Tibial nerve (tissue), 4 donors: ENCODE measurements at regions not wholly inside any gene's neighbourhood (a gene's known extent, or its start where the extent isn't known, plus 50 kb on each side); places are given as distances from the start of the nearest gene placed in this dataset.

ENCODE experiments used
- DNase-seq, 2 donors: peaks; one replicate each; pipeline ENCODE4 v3.0.0-alpha.2; 2019; ENCODE audit warnings: low spot score in 2 of 2
- H3K27ac ChIP-seq, 4 donors: fragments of 200-600 bp; sonication (generic) in 3 of 4; one replicate each; pipeline ENCODE4 v1.5.1; 2017 to 2019; ENCODE audit warnings: mild to moderate bottlenecking in 1 of 4
- H3K27me3 ChIP-seq, 2 donors: fragments of 200-600 bp; sonication (generic) in 1 of 2; one replicate each; pipeline versions ENCODE4 v1.5.1 to v1.6.0; 2017 to 2019
- H3K36me3 ChIP-seq, 3 donors: fragments of 200-600 bp; sonication (generic); one replicate each; pipeline ENCODE4 v1.5.1; 2018 to 2019
- H3K4me1 ChIP-seq, 4 donors: fragments of 200-600 bp; sonication (generic) in 3 of 4; one replicate each; pipeline ENCODE4 v1.5.1; 2017 to 2019
- H3K4me3 ChIP-seq, 4 donors: fragments of 200-600 bp; sonication (generic) in 3 of 4; one replicate each; pipeline ENCODE4 v1.5.1; 2017 to 2019; ENCODE audit warnings: mild to moderate bottlenecking in 1 of 4, moderate library complexity in 1 of 4
- H3K9me3 ChIP-seq, 4 donors: fragments of 200-600 bp; sonication (generic) in 3 of 4; one replicate each; pipeline ENCODE4 v1.5.1; 2017 to 2019
- EP300 ChIP-seq, 2 donors: sonication (generic); formaldehyde crosslinking; IDR thresholded peaks; one replicate each; pipeline ENCODE4 v1.6.1; 2017; ENCODE audit warnings: antibody characterized with exemption in 2 of 2, mild to moderate bottlenecking in 1 of 2
- POLR2A ChIP-seq, 2 donors: fragments of 450-650 bp; IDR thresholded peaks; one replicate each; pipeline ENCODE4 v1.6.1; 2017; ENCODE audit warnings: antibody characterized with exemption in 2 of 2, mild to moderate bottlenecking in 2 of 2, moderate library complexity in 2 of 2
- WGBS, 2 donors: methylation state at CpG; one replicate each; pipeline ENCODE4 v1.1.5; 2018; 5-methylcytosine and 5-hydroxymethylcytosine counted together
- TF ChIP-seq, protein P1 (sequence below), 5 experiments: fragments of 200-600 bp in 3 of 5; fragments of 450-650 bp in 2 of 5; sonication (generic) in 3 of 5; IDR thresholded peaks; one replicate each; pipeline ENCODE4 v1.5.1; 2016 to 2019; ENCODE audit warnings: antibody characterized with exemption in 5 of 5, mild to moderate bottlenecking in 3 of 5, moderate library complexity in 2 of 5

DNA sequence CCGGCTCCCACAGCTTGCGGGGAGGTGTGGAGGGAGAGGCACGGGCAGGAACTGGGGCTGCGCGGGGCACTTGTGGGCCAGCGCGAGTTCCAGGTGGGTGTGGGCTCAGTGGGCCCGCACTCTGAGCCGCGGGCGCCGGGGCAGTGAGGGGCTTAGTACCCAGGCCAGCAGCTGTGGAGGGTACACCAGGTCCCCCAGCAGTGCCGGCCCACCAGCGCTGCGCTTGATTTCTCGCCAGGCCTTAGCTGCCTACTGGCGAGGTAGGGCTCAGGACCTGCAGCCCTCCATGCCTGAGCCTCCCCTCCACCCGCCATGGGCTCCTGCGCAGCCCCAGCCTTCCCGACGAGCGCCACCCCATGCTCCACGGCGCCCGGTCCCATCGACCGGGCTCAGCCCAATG, 337.9 kb upstream of the ACVR2A start:
- DNase-seq: no peak
- no peak overlapping the region for H3K27ac ChIP-seq
- TF ChIP-seq, protein P1, sequence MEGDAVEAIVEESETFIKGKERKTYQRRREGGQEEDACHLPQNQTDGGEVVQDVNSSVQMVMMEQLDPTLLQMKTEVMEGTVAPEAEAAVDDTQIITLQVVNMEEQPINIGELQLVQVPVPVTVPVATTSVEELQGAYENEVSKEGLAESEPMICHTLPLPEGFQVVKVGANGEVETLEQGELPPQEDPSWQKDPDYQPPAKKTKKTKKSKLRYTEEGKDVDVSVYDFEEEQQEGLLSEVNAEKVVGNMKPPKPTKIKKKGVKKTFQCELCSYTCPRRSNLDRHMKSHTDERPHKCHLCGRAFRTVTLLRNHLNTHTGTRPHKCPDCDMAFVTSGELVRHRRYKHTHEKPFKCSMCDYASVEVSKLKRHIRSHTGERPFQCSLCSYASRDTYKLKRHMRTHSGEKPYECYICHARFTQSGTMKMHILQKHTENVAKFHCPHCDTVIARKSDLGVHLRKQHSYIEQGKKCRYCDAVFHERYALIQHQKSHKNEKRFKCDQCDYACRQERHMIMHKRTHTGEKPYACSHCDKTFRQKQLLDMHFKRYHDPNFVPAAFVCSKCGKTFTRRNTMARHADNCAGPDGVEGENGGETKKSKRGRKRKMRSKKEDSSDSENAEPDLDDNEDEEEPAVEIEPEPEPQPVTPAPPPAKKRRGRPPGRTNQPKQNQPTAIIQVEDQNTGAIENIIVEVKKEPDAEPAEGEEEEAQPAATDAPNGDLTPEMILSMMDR (IDR thresholded peaks at IDR 0.05): no peak
- TF ChIP-seq EP300 (IDR thresholded peaks at IDR 0.05) (no peak), POLR2A (IDR thresholded peaks at IDR 0.05) (no peak)
- peaks cover 0 to 9% (median 0%) of the 10 kb centered on the region in 4 donors for H3K4me1 ChIP-seq
- WGBS, 2 donors: 95 to 96% methylated on average over 11 to 27 of the region's 27 CpGs
- no peak overlapping the region for H3K4me3 ChIP-seq
- H3K9me3 ChIP-seq: no peaks in the 10 kb centered on the region
- no peaks in the 10 kb centered on the region for H3K36me3 ChIP-seq
- H3K27me3 ChIP-seq: no peaks in the 10 kb centered on the region

- 77 to 85% methylated on average over 3 of the region's 3 CpGs for WGBS, 2 donors
- H3K36me3 ChIP-seq: no peaks in the 10 kb centered on the region
- no peaks in the 10 kb centered on the region for H3K9me3 ChIP-seq
- H3K4me3 ChIP-seq: no peak overlapping the region
- DNase-seq: no peak
- H3K27ac ChIP-seq: no peak overlapping the region
- no peaks in the 10 kb centered on the region for H3K27me3 ChIP-seq
- TF ChIP-seq POLR2A (IDR thresholded peaks at IDR 0.05): no peak
- no peak for TF ChIP-seq EP300 (IDR thresholded peaks at IDR 0.05)
- TF ChIP-seq, protein P1 (IDR thresholded peaks at IDR 0.05): no peak
- H3K4me1 ChIP-seq: peaks cover 0 to 5% (median 0%) of the 10 kb centered on the region in 4 donors
Measured at GRCh38 chr2:147502711-147503290, 342.0 kb upstream of the ACVR2A start.

- Histone ChIP-seq H3K27me3 (no peaks in the 10 kb centered on the region), H3K27ac (no peak overlapping the region), H3K4me3 (no peak overlapping the region), H3K36me3 (no peaks in the 10 kb centered on the region), H3K4me1 (peaks cover 0 to 5% (median 0%) of the 10 kb centered on the region in 4 donors), H3K9me3 (no peaks in the 10 kb centered on the region)
- 92 to 93% methylated on average over 4 of the region's 4 CpGs for WGBS, 2 donors
- no peak for DNase-seq
- no peak for TF ChIP-seq POLR2A (IDR thresholded peaks at IDR 0.05)
- TF ChIP-seq, protein P1 (IDR thresholded peaks at IDR 0.05): no peak
- no peak for TF ChIP-seq EP300 (IDR thresholded peaks at IDR 0.05)
Measured at GRCh38 chr2:147501968-147502367, 342.9 kb upstream of the ACVR2A start.

GRCh38 chr2:147500819-147501395, 343.9 kb upstream of the ACVR2A start:
- peaks cover 0 to 5% (median 0%) of the 10 kb centered on the region in 4 donors for H3K4me1 ChIP-seq
- no peak for DNase-seq
- H3K36me3 ChIP-seq: no peaks in the 10 kb centered on the region
- no peak overlapping the region for H3K27ac ChIP-seq
- no peaks in the 10 kb centered on the region for H3K27me3 ChIP-seq
- H3K4me3 ChIP-seq: no peak overlapping the region
- TF ChIP-seq, protein P1 (IDR thresholded peaks at IDR 0.05): no peak
- TF ChIP-seq EP300 (IDR thresholded peaks at IDR 0.05) (no peak), POLR2A (IDR thresholded peaks at IDR 0.05) (no peak)
- no peaks in the 10 kb centered on the region for H3K9me3 ChIP-seq
- 64 to 70% methylated on average over 1 of the region's 1 CpG for WGBS, 2 donors

GRCh38 chr2:147500229-147500628, 344.6 kb upstream of the ACVR2A start:
- TF ChIP-seq POLR2A (IDR thresholded peaks at IDR 0.05) (no peak), EP300 (IDR thresholded peaks at IDR 0.05) (no peak)
- TF ChIP-seq, protein P1 (IDR thresholded peaks at IDR 0.05): no peak
- Histone ChIP-seq H3K36me3 (no peaks in the 10 kb centered on the region), H3K27me3 (no peaks in the 10 kb centered on the region), H3K4me1 (peaks cover 0 to 5% (median 0%) of the 10 kb centered on the region in 4 donors), H3K9me3 (no peaks in the 10 kb centered on the region), H3K27ac (no peak overlapping the region), H3K4me3 (no peak overlapping the region)
- 43 to 47% methylated on average over 3 of the region's 3 CpGs for WGBS, 2 donors
- DNase-seq: no peak
